Omental fat pad (tissue), 3 donors: ENCODE measurements at regions not wholly inside any gene's neighbourhood (a gene's known extent, or its start where the extent isn't known, plus 50 kb on each side); places are given as distances from the start of the nearest gene placed in this dataset.

ENCODE experiments used
- ATAC-seq: fragments of 150-250 bp; one replicate; pipeline ENCODE4 v1.9.1; 2016; ENCODE audit warnings: mild to moderate bottlenecking, moderate library complexity; ENCODE audit not compliant: low FRiP score
- DNase-seq: peaks from one replicate; pipeline ENCODE4 v3.0.0-alpha.2; 2019; ENCODE audit warnings: low spot score
- TF ChIP-seq, protein P1 (sequence below), 3 donors: fragments of 450-650 bp; IDR thresholded peaks; one replicate each; pipeline ENCODE4 v1.5.1; 2016 to 2017; ENCODE audit warnings: antibody characterized with exemption in 3 of 3, mild to moderate bottlenecking in 3 of 3, moderate library complexity in 2 of 3

DNA sequence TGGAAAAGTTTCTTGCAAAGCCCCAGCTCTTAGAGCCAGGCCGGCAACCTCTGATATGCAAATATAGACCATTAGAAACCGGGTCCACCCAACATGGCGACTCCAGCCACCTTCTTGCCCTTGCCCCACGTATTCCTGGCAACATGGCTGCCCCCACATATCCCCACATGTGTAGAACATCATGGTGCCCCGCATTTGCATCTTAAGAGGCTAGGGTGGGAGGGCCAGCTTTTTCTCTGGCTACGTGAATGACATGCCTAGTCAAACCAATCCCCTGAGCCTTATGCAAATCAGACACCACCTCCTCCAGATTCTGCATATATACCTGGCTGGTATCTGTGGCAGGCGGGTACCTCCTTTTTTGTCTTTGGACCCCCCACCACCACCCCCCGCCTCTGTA is 106.1 kb upstream of the PTPRT start:
- ATAC-seq (no peak), DNase-seq (no peak)
- TF ChIP-seq, protein P1, sequence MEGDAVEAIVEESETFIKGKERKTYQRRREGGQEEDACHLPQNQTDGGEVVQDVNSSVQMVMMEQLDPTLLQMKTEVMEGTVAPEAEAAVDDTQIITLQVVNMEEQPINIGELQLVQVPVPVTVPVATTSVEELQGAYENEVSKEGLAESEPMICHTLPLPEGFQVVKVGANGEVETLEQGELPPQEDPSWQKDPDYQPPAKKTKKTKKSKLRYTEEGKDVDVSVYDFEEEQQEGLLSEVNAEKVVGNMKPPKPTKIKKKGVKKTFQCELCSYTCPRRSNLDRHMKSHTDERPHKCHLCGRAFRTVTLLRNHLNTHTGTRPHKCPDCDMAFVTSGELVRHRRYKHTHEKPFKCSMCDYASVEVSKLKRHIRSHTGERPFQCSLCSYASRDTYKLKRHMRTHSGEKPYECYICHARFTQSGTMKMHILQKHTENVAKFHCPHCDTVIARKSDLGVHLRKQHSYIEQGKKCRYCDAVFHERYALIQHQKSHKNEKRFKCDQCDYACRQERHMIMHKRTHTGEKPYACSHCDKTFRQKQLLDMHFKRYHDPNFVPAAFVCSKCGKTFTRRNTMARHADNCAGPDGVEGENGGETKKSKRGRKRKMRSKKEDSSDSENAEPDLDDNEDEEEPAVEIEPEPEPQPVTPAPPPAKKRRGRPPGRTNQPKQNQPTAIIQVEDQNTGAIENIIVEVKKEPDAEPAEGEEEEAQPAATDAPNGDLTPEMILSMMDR (IDR thresholded peaks at IDR 0.05) = no peak

DNA sequence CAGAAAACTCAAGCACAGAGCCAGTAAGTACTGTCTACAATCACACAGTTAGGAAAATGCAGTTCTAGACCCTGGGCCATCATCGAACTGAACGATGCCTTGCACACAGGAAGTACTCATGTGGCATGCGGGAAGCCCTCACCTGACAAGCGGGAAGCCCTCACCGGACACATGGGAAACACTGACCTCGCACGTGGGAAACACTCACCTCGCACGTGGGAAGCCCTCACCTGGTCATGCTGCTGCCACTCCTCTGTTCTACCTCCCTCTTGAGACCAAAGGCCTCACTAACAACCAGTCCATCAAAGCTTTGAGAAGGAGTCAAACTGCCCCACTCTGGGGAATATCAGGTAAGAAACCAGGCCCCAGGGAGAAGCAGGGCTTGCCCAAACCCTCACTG is 105.6 kb upstream of the PTPRT start:
- DNase-seq = no peak
- TF ChIP-seq, protein P1 (IDR thresholded peaks at IDR 0.05) = no peak
- ATAC-seq = no peak

DNA sequence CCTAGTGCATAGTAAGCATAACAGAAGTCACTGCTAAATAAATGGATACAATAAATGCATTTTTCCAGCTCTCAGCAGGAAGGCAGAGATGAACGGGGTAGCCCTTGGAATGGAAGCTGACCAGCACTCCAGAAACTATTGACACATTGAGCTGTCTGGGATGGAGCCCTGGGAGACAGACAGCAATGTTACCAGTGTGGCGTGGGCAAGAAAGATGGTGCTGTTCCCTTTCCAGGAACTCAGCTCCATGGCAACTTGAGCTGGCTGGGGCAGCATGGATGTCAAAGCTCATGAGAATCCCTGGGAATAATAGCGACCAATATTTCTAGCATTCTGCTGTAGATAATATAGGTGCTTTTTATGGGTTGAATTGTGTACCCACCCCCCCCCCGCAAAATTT is 104.3 kb upstream of the PTPRT start:
- DNase-seq (no peak), ATAC-seq (no peak)
- TF ChIP-seq, protein P1 (IDR thresholded peaks at IDR 0.05) = no peak

DNA sequence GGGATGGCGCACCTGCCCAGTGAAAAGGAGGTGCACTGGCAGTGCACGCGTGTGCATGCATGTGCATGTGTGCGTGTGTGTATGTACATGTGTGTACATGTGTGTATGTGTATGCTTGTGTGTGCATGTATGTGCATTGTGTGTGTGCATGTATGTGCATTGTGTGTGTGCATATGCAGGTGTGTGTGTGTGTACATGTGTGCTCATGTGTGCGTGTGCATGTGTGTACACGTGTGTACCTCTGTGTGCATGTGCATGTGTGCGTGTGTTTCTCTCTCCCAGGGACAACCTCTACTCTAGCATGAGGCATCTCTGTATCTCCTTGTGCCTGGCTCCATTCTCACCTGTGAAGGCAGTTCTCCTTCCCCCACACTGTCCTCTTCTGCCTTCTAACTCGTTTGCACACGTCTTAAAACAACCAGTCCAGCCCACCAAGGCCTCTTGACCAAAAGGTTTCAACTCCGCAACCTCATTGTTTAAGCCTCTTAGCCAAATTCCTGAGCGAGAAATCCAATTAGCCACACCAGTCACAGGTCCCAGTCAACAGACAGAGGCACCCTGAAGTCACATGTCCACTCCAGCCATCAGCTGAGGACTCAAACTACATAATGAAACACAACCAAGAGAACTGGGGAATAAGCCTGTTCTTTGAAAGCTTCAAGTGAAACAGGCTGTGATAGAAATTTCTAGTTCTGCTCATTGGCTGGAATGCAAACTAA is 103.5 kb upstream of the PTPRT start:
- ATAC-seq = no peak
- TF ChIP-seq, protein P1 (IDR thresholded peaks at IDR 0.05) = no peak

DNA sequence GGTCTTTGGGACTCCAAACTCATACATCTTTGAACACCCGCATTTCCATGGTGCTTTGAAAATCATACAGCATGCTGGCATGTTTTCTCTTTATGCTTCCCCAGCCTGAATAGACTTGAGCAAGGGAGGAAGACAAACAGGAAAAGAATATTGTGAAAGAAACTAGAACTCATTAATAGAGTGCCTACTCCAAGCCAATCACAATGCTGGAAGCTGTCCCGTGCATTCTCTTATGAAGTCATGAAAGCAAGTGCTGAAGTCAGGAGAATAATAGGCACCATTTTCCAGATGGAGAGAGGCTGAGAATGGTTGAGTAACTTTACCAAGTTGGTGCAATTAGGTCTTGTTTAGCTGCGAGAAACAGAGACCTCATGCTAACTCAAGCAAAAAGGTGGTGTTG is 102.5 kb upstream of the PTPRT start:
- DNase-seq (no peak), ATAC-seq (no peak)
- TF ChIP-seq, protein P1 (IDR thresholded peaks at IDR 0.05) = no peak

More for the DNA sequence above, 103.5 kb upstream of the PTPRT start:
- no peak for DNase-seq

DNA sequence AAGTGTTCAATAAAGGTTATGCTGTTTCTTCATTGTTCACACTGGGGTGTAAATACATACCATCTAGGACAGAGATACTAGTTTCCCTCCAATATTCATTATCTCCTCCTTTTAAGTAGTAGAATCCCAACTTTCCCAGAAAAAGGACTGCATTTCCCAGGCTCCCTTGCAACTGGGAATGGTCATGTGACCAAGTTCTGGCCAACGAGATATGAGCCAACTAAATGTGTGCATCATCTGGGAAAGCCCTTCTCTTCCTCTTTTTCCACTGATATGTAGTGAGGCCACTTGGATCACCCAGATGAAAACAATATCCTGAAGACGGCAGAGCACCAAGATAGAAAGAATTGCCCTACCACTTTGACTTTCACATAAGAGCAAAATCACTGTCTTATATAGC is 97.9 kb upstream of the PTPRT start:
- ATAC-seq (no peak), DNase-seq (no peak)
- TF ChIP-seq, protein P1 (IDR thresholded peaks at IDR 0.05) = no peak

DNA sequence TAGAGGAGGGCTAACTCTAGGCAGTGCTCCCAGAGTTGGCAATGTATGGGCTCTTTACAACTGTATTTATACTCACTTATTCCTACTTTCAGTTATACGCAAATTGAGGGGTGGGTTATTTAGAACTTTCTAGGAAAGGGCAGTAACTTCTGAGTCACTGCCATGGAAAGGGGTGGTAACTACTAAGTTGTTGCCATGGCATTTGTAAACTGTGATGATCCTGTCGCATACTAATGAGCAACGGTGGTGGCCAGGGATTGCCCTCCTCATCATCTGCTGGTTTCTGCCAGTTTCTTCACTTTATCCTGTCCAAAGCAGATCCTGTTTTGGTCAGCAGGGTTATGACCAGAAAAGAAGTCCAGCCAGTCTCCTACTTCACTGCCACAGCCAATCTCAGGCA is 95.5 kb upstream of the PTPRT start:
- DNase-seq = no peak
- no peak for ATAC-seq
- TF ChIP-seq, protein P1 (IDR thresholded peaks at IDR 0.05) = no peak
